Myocyte (in vitro differentiated cells): ENCODE measurements at regions not wholly inside any gene's neighbourhood (a gene's known extent, or its start where the extent isn't known, plus 50 kb on each side); places are given as distances from the start of the nearest gene placed in this dataset.

Source experiments
- DNase-seq: peaks from one replicate; pipeline ENCODE4 v3.0.0-alpha.2; 2012; ENCODE audit warnings: low read depth

DNA sequence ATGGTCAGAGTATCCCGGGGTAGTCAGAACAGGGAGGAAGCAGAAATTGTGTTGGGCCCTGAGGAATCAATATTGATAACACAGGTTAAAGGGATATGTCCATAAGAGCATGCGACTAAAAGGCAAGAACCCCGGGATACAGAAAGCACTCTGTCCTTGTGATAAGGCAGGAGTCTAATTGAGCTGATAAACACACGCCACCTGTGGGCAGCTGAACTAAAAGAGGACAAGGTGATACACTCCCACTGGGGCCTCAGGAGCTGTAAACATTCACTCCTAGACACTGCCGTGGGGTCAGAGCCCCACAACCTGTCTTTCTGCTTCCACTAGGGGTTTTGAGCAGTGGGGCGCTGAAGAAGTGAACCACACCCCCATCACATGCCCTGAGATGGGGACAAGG is 144.7 kb upstream of the MPDZ start:
- DNase-seq: no peak

DNA sequence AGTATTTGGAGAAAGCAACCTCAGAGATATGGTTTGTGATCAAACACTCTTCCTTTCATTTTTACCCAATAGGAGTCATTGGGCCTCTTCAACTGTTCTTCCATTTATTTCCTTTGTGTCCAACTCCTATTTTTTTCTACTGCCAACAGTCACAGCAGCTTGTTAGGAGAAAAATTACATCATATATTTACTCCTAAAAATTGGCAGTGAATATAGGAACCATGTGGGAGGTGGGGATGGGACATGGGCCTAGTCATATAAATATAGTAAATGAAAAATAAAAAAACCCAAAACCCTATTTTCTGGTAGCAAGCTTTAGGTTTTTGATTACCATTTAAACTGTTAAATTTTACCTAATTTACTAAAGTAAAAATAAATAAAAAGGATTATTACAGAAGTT is 134.9 kb upstream of the MPDZ start:
- no peak for DNase-seq

DNA sequence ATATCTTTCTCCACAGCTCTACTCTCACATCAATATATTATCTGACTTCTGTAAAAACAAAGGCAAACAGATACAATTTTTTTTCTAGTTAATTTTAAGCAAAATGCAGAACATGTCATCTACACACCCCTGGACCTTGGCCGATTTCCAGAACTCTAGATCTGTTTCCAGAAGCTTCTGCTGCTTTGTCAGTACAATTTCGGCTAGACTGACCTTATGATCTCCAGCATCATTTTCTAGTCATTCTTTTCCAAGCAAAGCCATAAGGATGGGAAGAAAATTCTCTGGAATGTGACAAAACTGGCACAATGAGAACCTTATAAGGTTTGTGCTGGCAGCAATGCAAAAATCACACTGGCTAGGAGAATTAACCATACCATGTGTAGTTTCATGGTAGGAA is 132.8 kb upstream of the MPDZ start:
- DNase-seq: no peak

DNA sequence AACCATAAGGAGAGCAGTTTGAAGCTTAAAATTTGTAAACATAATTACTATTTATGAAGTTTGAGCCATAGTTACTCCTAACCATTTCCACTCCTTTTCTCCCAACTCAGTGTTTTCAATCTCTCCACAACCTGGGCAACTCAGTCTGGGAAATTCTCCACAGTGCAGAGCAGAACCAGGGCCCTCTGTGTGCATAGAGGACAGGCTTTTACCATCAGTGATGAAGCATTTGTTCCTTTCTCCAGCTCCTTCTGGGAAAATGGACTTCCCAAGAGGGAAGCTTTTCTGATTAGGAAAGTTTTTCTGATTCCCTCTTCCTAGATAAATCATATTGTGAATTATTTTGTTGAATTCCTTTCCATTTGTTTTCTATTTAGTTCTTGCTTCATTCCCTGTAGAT is 132.3 kb upstream of the MPDZ start:
- no peak for DNase-seq

DNA sequence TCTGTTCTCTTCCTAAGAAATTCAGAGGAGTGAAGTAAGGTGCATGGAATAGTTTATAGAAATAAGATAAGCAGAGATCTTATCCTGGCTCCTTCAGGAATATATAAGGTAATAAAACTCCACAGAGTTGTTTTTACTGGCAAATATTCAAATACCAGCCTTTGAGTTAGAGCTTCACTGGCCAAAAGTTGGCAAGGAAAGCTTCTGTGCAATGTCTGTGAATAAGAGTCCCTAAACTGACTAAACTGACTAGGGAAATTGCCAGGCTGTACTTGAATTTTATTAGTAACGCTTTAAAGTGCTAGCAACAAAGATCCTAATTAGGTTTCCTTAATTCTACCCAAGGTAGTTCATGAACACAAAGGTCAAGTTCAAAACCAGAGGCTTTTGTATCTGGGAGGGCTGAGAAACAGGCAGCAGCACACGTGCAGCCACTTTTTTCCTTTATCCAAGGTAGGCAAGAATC is 131.1 kb upstream of the MPDZ start:
- peak; percentile 20 for DNase-seq

DNA sequence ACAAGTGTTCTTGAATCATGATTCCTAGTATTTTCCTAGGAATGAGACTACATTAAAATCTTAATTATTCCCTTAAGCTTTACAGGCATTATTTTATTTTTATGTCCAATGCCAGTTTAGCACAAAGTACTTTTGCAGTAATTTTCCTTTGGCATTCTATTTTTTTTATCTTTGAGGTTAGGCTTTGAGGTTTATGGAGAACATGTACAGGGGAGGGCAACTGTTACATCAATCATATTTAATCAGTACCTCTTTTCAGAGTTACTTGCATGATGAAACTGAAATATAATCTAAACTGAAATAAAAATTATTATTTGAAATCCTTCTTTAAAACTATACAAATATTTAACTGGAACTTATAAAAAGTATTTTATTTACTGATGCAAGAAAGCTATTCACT is 118.2 kb upstream of the MPDZ start:
- DNase-seq: peak; percentile 24

DNA sequence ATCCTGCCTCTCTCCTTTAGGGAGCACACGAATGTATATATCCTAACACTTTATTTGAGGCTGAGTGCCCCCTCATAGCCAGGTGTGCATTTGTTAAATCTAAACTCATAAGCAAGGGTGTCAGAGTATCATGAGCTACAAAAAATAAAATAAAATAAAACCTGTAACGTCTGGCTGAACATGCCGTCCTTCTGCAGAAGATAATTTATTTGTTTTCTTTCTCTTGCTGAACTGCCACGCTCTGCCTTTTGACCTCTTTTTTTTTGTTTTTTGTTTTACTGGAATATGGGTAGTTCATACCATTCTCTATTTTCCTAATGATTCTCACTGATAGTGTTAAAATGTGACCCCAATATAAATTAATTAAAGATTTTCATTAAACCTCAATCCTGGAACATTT is 117.7 kb upstream of the MPDZ start:
- no peak for DNase-seq

DNA sequence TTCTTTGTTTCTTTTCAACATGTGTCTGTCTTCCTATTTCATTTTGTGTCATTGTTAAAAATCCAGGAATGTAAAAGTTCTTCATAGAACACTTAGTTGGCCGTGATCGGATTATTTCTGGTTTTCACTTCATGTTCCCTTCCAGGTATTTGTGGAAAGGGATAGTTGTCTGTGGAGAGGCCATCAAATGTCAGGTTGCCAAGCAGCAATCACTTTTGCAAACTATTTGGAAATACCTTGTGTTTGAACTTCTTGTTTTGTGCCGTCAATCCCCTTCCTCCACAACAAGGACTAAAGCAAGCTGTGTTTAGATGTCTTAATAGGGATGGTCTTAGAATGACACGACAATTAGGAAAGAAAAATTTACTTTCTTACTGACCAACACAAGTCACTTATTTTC is 116.9 kb upstream of the MPDZ start:
- no peak for DNase-seq

DNA sequence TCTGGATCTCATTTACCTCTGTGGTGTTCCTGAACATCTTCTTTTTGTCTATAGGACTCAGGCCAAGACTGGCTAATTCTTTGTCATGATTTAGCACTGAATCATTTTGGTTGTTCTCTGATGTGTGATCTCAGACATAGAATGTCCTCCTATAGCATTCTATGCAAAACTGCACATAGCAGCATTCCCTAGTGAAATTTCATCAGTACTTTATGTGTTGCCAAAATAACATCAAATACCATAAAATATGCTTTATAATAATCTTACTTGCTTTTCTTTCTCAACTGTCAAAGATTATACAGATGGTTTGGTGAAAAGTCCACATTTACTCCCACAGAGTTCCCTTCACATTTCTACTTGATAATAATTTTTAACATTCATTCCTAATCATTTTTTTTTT is 115.7 kb upstream of the MPDZ start:
- no peak for DNase-seq

DNA sequence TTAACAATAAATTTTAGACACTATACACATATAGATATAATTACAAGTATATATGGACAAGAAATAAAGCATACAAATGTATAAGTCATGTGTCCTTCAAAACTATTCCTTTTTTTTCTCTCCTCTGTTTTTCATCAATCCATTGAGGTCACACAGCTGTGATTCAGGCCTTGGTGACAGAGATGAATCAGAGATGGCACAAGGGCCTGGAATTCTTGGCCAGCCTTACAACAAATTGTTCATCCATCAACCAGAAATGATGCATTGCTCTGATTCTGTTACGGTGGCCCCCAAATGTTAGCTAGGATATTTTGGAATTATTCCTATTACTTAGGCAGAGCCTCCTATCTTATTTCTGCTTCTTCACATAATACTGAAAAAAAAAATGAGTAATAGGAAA is 108.7 kb upstream of the MPDZ start:
- peak; percentile 90 for DNase-seq

DNA sequence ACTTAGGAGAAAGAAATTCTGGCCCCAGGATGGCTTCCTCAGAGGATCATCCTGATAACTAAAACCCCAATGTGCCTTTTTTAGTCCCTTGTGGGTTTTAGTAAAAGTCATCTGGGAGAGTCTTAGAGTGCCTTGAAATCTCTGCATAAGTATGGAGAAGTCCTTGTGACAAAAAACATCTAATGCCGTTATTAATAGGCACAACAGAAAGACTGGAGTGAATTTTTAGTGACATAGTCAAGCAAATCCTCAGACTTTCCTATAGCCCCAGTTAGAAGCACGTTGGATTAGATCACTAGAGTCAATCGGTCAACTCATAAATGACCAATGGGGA is 108.2 kb upstream of the MPDZ start:
- peak; percentile 85 for DNase-seq

DNA sequence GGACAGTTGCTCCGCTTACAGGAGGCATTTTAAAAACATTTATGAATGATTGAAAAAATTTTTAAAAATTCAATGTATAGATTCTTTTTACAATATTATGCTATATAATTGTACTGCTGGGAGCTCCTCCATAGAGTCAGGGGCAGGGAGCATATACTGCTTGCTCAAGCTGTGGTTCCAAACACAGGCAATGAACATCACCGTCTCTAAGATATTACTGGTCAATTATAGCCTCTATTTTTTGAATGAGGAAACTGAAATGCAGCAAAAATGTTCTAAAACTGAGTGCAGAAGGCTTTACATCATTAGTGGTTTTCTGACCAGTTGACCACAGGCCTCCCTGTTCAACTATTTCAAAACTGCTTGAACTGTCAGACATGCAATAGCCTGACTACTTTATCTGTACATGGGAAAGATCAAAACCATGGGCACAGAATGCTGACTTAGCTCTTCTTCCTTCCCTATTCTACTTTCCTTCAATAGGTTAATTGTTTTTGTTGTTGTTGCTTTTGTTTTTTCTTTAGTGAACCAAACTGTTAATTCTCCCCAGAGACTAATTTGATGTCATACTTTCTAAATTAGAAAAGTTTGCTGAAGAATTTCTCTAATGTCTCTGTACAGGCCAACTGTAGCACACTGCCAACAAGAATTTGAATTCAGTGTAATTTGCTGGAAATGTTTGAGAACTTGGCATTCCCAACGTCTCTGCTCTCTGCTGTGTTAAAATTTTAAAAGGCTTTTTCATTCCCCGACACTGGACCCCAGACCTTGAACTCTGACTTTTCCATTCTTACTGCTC is 107.6 kb upstream of the MPDZ start:
- peak; percentile 87 for DNase-seq

DNA sequence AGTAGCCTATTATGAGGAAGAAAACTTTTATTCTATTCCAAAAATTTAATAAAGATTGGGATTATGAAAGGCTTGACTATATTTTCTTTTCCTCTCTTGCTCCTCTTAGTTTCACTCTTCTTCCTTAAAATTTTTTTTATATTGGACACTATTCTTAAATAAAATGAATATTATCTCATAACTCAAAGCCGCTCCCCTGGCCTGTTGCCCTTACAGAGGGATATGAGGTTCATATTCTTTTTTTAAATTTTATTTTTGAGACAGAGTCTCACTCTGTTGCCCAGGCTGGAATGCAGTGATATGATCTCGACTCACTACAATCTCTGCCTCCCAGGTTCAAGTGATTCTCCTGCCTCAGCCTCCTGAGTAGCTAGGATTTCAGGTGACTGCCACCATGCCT is 106.8 kb upstream of the MPDZ start:
- peak; percentile 26 for DNase-seq

DNA sequence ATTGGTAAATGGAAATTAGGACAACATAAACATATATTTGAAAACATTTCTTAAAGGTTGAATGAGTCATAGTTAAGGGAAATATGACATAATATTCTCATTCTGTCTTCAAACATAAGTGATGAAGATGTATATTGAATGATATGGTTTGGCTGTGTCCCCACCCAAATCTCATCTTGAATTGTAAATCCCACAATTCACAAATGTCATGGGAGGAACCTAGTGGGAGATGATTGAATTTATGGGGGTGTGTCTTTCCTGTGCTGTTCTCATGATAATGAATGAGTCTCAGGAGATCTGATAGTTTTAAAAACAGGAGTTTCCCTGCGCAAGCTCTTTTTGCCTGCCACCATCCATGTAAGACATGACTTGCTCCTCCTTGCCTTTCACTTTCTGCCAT is 104.4 kb upstream of the MPDZ start:
- DNase-seq: no peak

DNA sequence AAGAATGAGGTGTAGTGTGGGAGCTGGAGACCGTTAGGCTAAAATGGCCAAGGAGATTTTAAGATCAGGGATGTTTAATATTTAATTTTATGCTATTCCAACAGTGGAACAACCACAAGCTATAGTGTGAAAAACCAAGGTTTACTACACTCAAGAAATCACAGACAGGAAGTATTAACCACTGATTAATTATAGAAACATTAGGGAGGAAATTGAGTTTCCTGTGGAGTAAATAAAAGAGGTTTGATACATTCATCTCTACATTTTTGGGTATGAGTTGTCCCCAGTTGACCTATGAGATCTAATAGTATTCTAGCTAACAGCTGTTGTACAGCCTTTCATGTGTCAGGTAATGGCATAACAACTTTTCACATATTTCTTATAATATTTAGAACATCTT is 103.7 kb upstream of the MPDZ start:
- peak; percentile 32 for DNase-seq

DNA sequence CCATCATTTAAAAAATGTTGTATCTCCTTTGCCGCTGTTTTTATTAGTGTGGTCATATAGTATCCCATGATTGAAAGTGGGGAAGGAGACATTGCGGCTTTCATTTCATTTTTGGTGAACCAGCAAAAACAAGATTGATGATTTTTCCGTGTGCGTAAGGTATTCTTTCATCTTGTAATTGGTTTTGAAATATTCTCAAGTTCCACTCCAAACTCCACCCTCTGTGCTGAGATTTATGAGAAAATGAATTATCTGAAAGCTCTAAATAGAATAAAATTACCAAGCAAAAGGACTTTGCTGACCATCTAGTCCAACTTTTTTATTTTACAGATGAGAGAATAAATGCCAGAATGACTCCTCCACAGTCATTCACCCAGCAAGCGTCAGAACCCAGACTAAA is 103.1 kb upstream of the MPDZ start:
- DNase-seq: no peak

DNA sequence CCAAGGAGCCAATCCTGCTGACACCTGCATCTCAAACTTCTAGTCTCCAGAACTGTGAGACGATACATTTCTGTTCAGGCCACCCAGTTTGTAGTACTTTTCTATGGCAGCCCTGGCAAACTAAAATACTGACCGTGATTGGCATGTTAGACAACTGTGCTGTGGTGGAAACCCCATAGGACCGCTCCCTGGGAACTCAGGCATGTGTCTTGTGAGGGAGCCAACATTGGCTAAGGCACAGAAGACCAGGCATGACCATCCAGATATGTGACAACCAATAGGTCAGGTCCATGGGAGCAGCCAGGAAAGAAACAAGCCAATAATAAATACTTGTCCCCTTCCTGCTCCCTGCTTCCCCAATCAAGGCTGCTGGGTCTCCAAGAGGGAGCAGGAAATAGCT is 101.4 kb upstream of the MPDZ start:
- DNase-seq: peak; percentile 81

DNA sequence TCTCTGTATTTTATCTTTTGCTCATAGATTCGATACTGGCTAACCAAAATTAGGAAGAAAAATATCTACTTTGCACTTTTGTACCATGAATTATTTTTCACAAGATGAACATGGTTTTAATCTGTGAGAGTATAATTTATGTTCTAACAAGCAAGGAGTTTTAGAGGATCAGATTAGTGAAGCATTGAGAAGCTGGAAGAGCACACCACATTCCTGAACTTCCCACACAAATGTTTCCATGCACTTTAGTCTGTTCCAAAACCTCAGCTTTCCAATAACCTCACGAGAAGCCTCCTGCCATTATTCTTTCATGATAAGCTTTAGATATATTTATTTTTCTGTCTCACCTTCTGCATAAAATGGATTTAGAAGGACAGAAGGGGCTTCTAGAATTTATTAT is 98.7 kb upstream of the MPDZ start:
- DNase-seq: peak; percentile 61

DNA sequence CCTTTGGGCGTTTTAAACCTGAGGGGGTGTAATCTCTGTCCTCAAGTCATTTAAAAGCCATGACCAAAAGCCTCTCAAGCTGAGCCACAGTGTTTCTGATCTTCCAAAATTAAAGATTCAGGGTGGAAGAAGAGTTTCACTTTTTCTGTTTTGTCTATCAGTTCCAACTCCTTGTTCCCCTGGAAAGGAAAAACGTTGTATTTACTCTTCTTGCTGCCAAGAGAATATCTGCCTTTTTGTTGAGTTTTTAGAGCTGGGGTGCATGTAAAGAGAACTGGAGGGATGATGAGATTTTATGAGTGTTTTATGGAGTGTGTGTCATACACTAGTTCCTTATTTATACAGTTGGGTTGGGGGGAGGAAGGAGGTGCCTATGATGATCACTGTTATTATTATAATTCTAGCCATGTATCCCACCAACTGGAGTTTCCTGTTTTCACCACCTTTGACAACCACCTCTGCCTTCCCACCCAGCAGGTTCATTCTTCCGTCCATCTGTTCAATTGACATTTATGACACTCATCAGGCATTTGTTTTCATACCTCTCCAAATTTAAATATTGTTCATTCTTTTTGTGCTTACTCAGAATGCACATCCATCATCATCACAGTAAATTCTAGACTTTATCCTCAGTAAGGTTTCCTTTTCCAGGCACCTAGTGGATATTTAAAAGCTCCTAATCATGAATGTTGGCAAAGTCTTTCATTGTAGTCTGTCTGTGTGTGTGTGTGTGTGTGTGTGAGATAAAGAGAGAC is 97.9 kb upstream of the MPDZ start:
- DNase-seq: no peak

DNA sequence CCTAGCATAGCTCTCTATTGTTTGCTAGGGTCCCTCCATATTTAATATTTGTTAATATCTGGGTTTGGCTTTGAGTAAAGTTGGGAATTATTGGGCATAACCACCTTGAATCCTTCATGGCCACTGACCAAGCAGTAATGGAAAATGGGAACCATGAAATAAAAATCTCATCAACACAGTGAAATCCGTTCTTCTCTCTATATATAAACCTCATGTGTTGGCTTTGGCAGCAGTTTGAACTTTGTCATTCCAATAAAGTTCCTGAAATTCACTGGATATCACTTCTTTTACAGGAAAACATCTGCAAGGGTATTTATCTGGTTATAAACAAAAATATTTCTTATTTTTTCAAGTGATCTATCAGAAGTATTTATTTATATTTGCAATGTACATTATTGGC is 93.0 kb upstream of the MPDZ start:
- DNase-seq: no peak

DNA sequence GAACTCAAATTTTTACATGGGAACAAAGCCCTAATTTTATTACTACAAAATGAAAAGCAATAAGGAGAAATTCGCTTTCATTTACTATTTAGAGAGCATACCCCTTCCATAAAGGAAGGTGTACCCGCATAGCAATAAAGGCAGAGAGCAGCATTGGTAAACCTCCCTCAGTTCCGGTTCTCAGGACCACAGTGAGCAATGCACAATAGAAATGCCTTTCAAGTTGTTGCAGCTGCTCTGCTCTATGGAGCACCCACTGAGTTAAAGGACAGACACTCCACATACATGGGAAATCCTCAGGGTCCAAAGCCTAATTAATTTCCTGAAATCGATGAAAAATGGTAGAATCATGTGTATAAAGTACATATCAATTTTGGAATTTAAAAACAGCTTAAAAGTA is 89.9 kb upstream of the MPDZ start:
- no peak for DNase-seq

DNA sequence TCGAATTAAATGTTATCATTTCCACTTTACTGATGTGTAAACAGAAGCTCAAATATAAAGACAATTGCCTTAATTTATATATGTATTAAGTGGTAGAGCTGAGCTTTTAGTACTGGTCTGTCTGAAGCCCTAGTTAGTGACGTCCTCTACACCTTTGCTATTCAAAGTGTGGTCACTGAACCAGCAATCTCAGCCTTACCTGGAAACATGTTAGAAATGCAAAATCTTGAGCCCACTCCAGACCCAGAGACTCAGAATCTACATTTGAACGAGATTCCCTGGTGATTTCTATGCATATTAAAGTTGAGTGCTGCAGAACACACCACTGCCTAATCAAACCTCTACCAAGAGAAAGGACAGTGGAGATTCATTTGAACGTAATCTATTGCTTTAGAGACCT is 88.3 kb upstream of the MPDZ start:
- DNase-seq: no peak
